Caco-2 (cell line): ENCODE measurements at regions not wholly inside any gene's neighbourhood (a gene's known extent, or its start where the extent isn't known, plus 50 kb on each side); places are given as distances from the start of the nearest gene placed in this dataset.

ENCODE experiments used
- BruUV-seq: library from RNA; stranded (reverse); fragments of 400-500 nt; replicated peaks from 2 replicates; lab custom pipeline; 2021; lab: Mats Ljungman, UMichigan
- CTCF ChIA-PET: fragments of 300-600 bp; sonication (Branson Sonifier 250); formaldehyde crosslinking; loops from one replicate; lab custom pipeline; 2022; ENCODE audit warnings: antibody characterized with exemption; lab: Charles Lee
- POLR2A ChIA-PET: fragments of 300-600 bp; sonication (Branson Sonifier 250); formaldehyde crosslinking; loops from one replicate; lab custom pipeline; 2022; ENCODE audit warnings: antibody characterized with exemption; lab: Charles Lee
- DNase-seq, 2 experiments: peaks; one replicate each; pipeline versions ENCODE4 v3.0.0 to v3.0.0-alpha.2; 2020 to 2022
- H3K27me3 ChIP-seq: replicated peaks from 2 replicates; pipeline ENCODE4 v1.6.0; 2011; ENCODE audit warnings: low read length; ENCODE audit not compliant: control insufficient read depth, insufficient read depth
- H3K36me3 ChIP-seq: 2 replicates; pipeline ENCODE4 v1.5.1; 2011; ENCODE audit warnings: low read length; ENCODE audit not compliant: control insufficient read depth, insufficient read depth
- H3K4me1 ChIP-seq: fragments of 250-450 bp; sonication (Bioruptor Pico); 2 replicates; pipeline ENCODE4 v1.5.1; 2020; ENCODE audit warnings: mild to moderate bottlenecking
- H3K4me3 ChIP-seq: 2 replicates; pipeline ENCODE4 v1.5.1; 2011; ENCODE audit warnings: low read depth, mild to moderate bottlenecking, control low read depth, low read length
- H3K9me3 ChIP-seq: fragments of 250-450 bp; sonication (Bioruptor Pico); 2 replicates; pipeline ENCODE4 v1.5.1; 2020; ENCODE audit warnings: mild to moderate bottlenecking, moderate library complexity
- H3K27ac Mint-ChIP-seq: one replicate; pipeline ENCODE4 v1.8.0; 2022; ENCODE audit warnings: mixed read lengths; ENCODE audit not compliant: unreplicated experiment
- H3K27me3 Mint-ChIP-seq: one replicate; pipeline ENCODE4 v1.8.0; 2022; ENCODE audit warnings: mixed read lengths; ENCODE audit not compliant: insufficient read depth, unreplicated experiment
- H3K36me3 Mint-ChIP-seq: one replicate; pipeline ENCODE4 v1.8.0; 2022; ENCODE audit warnings: mild to moderate bottlenecking, mixed read lengths; ENCODE audit not compliant: insufficient read depth, unreplicated experiment
- H3K4me1 Mint-ChIP-seq: one replicate; pipeline ENCODE4 v1.8.0; 2022; ENCODE audit warnings: low read depth, mixed read lengths; ENCODE audit not compliant: unreplicated experiment
- H3K4me3 Mint-ChIP-seq: one replicate; pipeline ENCODE4 v1.8.0; 2022; ENCODE audit warnings: mild to moderate bottlenecking, moderate library complexity, mixed read lengths; ENCODE audit not compliant: unreplicated experiment
- H3K9me3 Mint-ChIP-seq: one replicate; pipeline ENCODE4 v1.8.0; 2022; ENCODE audit warnings: mixed read lengths; ENCODE audit not compliant: unreplicated experiment
- CTCF ChIP-seq, 2 experiments: fragments of 200-600 bp in 1 of 2; IDR thresholded peaks; 1 replicate in 1 of 2; 2 replicates in 1 of 2; pipeline versions ENCODE4 v1.5.1 to v1.8.0; 2011 to 2022; ENCODE audit warnings: antibody characterized with exemption in 1 of 2, control low read depth in 1 of 2, inconsistent platforms in 1 of 2, low read depth in 1 of 2, low read length in 1 of 2, mild to moderate bottlenecking in 1 of 2, moderate library complexity in 1 of 2; ENCODE audit not compliant: insufficient read depth in 1 of 2, severe bottlenecking in 1 of 2, unreplicated experiment in 1 of 2
- intact Hi-C: fragments of 100-400 bp; cut with micrococcal nuclease; formaldehyde crosslinking; loops from one replicate; pipeline ENCODE4 v1.10.0; 2022; ENCODE audit not compliant: unreplicated experiment

- CTCF ChIA-PET, result no interaction called here
These were observed 327.7 kb upstream of the TBX3 start for GRCh38 chr12:115011703-115012102.

GRCh38 chr12:115010324-115010995, 326.5 kb upstream of the TBX3 start:
- CTCF ChIA-PET, result no interaction called here
- Histone ChIP-seq H3K27me3 (no peaks in the 10 kb centered on the region), H3K9me3 (no peaks in the 10 kb centered on the region), H3K4me3 (no peak overlapping the region), H3K4me1 (no peaks in the 10 kb centered on the region), H3K36me3 (no peaks in the 10 kb centered on the region)
- H3K9me3 Mint-ChIP-seq, result peaks cover 10% of the 10 kb centered on the region
- peaks cover 6% of the 10 kb centered on the region for H3K4me1 Mint-ChIP-seq
- no peak overlapping the region for H3K27ac Mint-ChIP-seq
- intact Hi-C loops, result no loop called here
- peaks cover 4% of the 10 kb centered on the region for H3K36me3 Mint-ChIP-seq
- peaks cover 4% of the 10 kb centered on the region for H3K27me3 Mint-ChIP-seq
- BruUV-seq, result no TSS peak
- H3K4me3 Mint-ChIP-seq, result no peak overlapping the region
- TF ChIP-seq CTCF (IDR thresholded peaks at IDR 0.05; ENCODE audit: insufficient read depth in 1 of 2, low read depth in 1 of 2, low read length in 1 of 2, severe bottlenecking in 1 of 2, unreplicated experiment in 1 of 2), result no peak
- POLR2A ChIA-PET, result no interaction called here
- DNase-seq, result no peak

More at GRCh38 chr12:115011703-115012102, 327.7 kb upstream of the TBX3 start:
- no peak for TF ChIP-seq CTCF (IDR thresholded peaks at IDR 0.05; ENCODE audit: insufficient read depth in 1 of 2, low read depth in 1 of 2, low read length in 1 of 2, severe bottlenecking in 1 of 2, unreplicated experiment in 1 of 2)
- Histone ChIP-seq H3K4me1 (no peaks in the 10 kb centered on the region), H3K36me3 (no peaks in the 10 kb centered on the region), H3K27me3 (no peaks in the 10 kb centered on the region), H3K4me3 (no peak overlapping the region), H3K9me3 (no peaks in the 10 kb centered on the region)
- POLR2A ChIA-PET, result no interaction called here
- Mint-ChIP-seq H3K4me1 (peaks cover 6% of the 10 kb centered on the region), H3K27ac (no peak overlapping the region), H3K9me3 (peaks cover 10% of the 10 kb centered on the region), H3K27me3 (peaks cover 4% of the 10 kb centered on the region), H3K4me3 (no peak overlapping the region), H3K36me3 (peaks cover 4% of the 10 kb centered on the region)
- intact Hi-C loops, result no loop called here
- BruUV-seq, result no TSS peak
- DNase-seq, result no peak

DNA sequence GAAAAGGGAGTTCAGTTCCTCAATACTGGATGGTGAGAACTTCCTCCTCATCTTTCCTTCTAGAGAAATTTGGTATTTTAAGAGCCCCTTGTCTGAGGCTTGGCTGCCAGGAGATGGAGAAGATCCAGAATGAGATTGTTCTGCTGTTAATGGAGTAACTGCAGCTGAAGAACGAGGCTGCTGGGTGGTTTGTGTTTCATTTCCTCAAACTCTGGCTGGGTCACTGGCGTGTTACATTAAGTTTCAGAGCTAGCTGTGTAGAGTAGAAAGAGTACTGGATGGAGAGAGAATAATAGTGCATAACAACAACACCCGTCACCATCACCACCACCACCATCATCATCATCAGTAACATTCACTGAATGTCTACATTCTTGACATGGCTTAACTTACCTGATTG, 325.0 kb upstream of the TBX3 start:
- no peak for TF ChIP-seq CTCF (IDR thresholded peaks at IDR 0.05; ENCODE audit: insufficient read depth in 1 of 2, low read depth in 1 of 2, low read length in 1 of 2, severe bottlenecking in 1 of 2, unreplicated experiment in 1 of 2)
- peaks cover 4% of the 10 kb centered on the region for H3K27me3 Mint-ChIP-seq
- ChIA-PET POLR2A (no interaction called here), CTCF (no interaction called here)
- no TSS peak for BruUV-seq
- H3K27ac Mint-ChIP-seq, result no peak overlapping the region
- peaks cover 6% of the 10 kb centered on the region for H3K4me1 Mint-ChIP-seq
- no peak for DNase-seq
- Histone ChIP-seq H3K4me3 (no peak overlapping the region), H3K9me3 (no peaks in the 10 kb centered on the region), H3K36me3 (no peaks in the 10 kb centered on the region), H3K4me1 (no peaks in the 10 kb centered on the region), H3K27me3 (no peaks in the 10 kb centered on the region)
- intact Hi-C loops, result loop anchor here (10.0 kb wide), 1 partner anchor 324 kb away; the partner anchor contains the start of gene TBX3
- H3K36me3 Mint-ChIP-seq, result peaks cover 4% of the 10 kb centered on the region
- peaks cover 10% of the 10 kb centered on the region for H3K9me3 Mint-ChIP-seq
- H3K4me3 Mint-ChIP-seq, result no peak overlapping the region
